Activated CD4-positive, alpha-beta memory T cell treated with anti-CD3 and anti-CD28 coated beads for 36 hours (primary cell): ENCODE measurements at regions not wholly inside any gene's neighbourhood (a gene's known extent, or its start where the extent isn't known, plus 50 kb on each side); places are given as distances from the start of the nearest gene placed in this dataset.
"Not testable (repeated sequence)": the region's sequence is repeated elsewhere in the genome, so short reads cannot be mapped to it uniquely, and the experiment has no call there.

Experiments used
- CTCF ChIA-PET: fragments of 350-600 bp; sonication (Branson Sonifier 250); formaldehyde crosslinking; loops from one replicate; lab custom pipeline; 2021; ENCODE audit warnings: antibody characterized with exemption, inconsistent platforms; lab: Charles Lee
- POLR2A ChIA-PET: fragments of 350-600 bp; sonication (Branson Sonifier 250); formaldehyde crosslinking; loops from one replicate; lab custom pipeline; 2021; ENCODE audit warnings: antibody characterized with exemption; lab: Charles Lee
- DNase-seq: peaks from one replicate; pipeline ENCODE4 v3.0.0-alpha.2; 2020
- H3K27ac Mint-ChIP-seq: one replicate; pipeline ENCODE4 v1.8.0; 2021; ENCODE audit warnings: mixed read lengths
- H3K27me3 Mint-ChIP-seq: one replicate; pipeline ENCODE4 v1.8.0; 2021; ENCODE audit warnings: mixed read lengths
- H3K36me3 Mint-ChIP-seq: one replicate; pipeline ENCODE4 v1.8.0; 2021; ENCODE audit warnings: mixed read lengths
- H3K4me1 Mint-ChIP-seq: one replicate; pipeline ENCODE4 v1.8.0; 2021; ENCODE audit warnings: low read depth, mixed read lengths
- H3K4me3 Mint-ChIP-seq: one replicate; pipeline ENCODE4 v1.8.0; 2021; ENCODE audit warnings: mild to moderate bottlenecking, mixed read lengths
- H3K9me3 Mint-ChIP-seq: one replicate; pipeline ENCODE4 v1.8.0; 2021; ENCODE audit warnings: mixed read lengths
- intact Hi-C: fragments of 100-400 bp; cut with micrococcal nuclease; formaldehyde crosslinking; loops from one replicate; pipeline ENCODE4 v1.15.1; 2023

- intact Hi-C loops, result no loop called here
- no peak for DNase-seq
- no peak overlapping the region for H3K4me3 Mint-ChIP-seq
- peaks cover 9% of the 10 kb centered on the region for H3K36me3 Mint-ChIP-seq
- no peaks in the 10 kb centered on the region for H3K27me3 Mint-ChIP-seq
- ChIA-PET POLR2A (no interaction called here), CTCF (interaction anchor here (1.4 kb wide), 1 partner anchor 26 kb away, joined by 3 read pairs; no protein-coding TSS in a partner anchor)
- no peak overlapping the region for H3K27ac Mint-ChIP-seq
- H3K9me3 Mint-ChIP-seq, result peaks cover 23% of the 10 kb centered on the region
- H3K4me1 Mint-ChIP-seq, result no peaks in the 10 kb centered on the region
These were observed 98.2 kb upstream of the TMEM178A start for GRCh38 chr2:39567507-39567906.

- Mint-ChIP-seq H3K9me3 (peaks cover 17% of the 10 kb centered on the region), H3K36me3 (peaks cover 7% of the 10 kb centered on the region), H3K27ac (no peak overlapping the region), H3K27me3 (no peaks in the 10 kb centered on the region), H3K4me3 (no peak overlapping the region), H3K4me1 (no peaks in the 10 kb centered on the region)
- ChIA-PET POLR2A (no interaction called here), CTCF (no interaction called here)
- intact Hi-C loops, result no loop called here
- no peak for DNase-seq
These were observed 97.6 kb upstream of the TMEM178A start for GRCh38 chr2:39568116-39568515.

GRCh38 chr2:39568561-39569006 lies 97.1 kb upstream of the TMEM178A start:
- Mint-ChIP-seq H3K9me3 (peaks cover 12% of the 10 kb centered on the region), H3K27ac (no peak overlapping the region), H3K36me3 (peaks cover 4% of the 10 kb centered on the region), H3K4me1 (no peaks in the 10 kb centered on the region), H3K27me3 (no peaks in the 10 kb centered on the region), H3K4me3 (no peak overlapping the region)
- POLR2A ChIA-PET, result no interaction called here
- DNase-seq, result no peak
- intact Hi-C loops, result no loop called here
- CTCF ChIA-PET, result interaction anchor here (0.7 kb wide), 1 partner anchor 177 kb away, joined by 3 read pairs; no protein-coding TSS in a partner anchor

- Mint-ChIP-seq H3K4me3 (no peak overlapping the region), H3K4me1 (no peaks in the 10 kb centered on the region), H3K27ac (no peak overlapping the region), H3K9me3 (peaks cover 5% of the 10 kb centered on the region), H3K27me3 (no peaks in the 10 kb centered on the region), H3K36me3 (no peaks in the 10 kb centered on the region)
- ChIA-PET POLR2A (no interaction called here), CTCF (no interaction called here)
- intact Hi-C loops, result no loop called here
- no peak for DNase-seq
These were observed 95.6 kb upstream of the TMEM178A start for GRCh38 chr2:39570130-39570555.

- DNase-seq, result no peak
- POLR2A ChIA-PET, result no interaction called here
- Mint-ChIP-seq H3K36me3 (no peaks in the 10 kb centered on the region), H3K27ac (no peak overlapping the region), H3K27me3 (no peaks in the 10 kb centered on the region), H3K4me3 (no peak overlapping the region), H3K4me1 (no peaks in the 10 kb centered on the region), H3K9me3 (peaks cover 6% of the 10 kb centered on the region)
- intact Hi-C loops, result no loop called here
- CTCF ChIA-PET, result no interaction called here
These were observed 95.1 kb upstream of the TMEM178A start for GRCh38 chr2:39570614-39571013.

GRCh38 chr2:39571111-39571731 lies 94.5 kb upstream of the TMEM178A start:
- Mint-ChIP-seq H3K27me3 (no peaks in the 10 kb centered on the region), H3K4me1 (no peaks in the 10 kb centered on the region), H3K9me3 (peaks cover 5% of the 10 kb centered on the region), H3K4me3 (no peak overlapping the region), H3K27ac (no peak overlapping the region), H3K36me3 (no peaks in the 10 kb centered on the region)
- ChIA-PET CTCF (no interaction called here), POLR2A (no interaction called here)
- no peak for DNase-seq
- intact Hi-C loops, result no loop called here

GRCh38 chr2:39573276-39573675 lies 92.4 kb upstream of the TMEM178A start:
- intact Hi-C loops, result no loop called here
- POLR2A ChIA-PET, result no interaction called here
- no peaks in the 10 kb centered on the region for H3K36me3 Mint-ChIP-seq
- H3K4me3 Mint-ChIP-seq, result no peak overlapping the region
- DNase-seq, result no peak
- CTCF ChIA-PET, result no interaction called here
- H3K27me3 Mint-ChIP-seq, result no peaks in the 10 kb centered on the region
- H3K27ac Mint-ChIP-seq, result no peak overlapping the region
- no peaks in the 10 kb centered on the region for H3K4me1 Mint-ChIP-seq
- H3K9me3 Mint-ChIP-seq, result peaks cover 6% of the 10 kb centered on the region

- Mint-ChIP-seq H3K9me3 (peaks cover 4% of the 10 kb centered on the region), H3K27ac (no peak overlapping the region), H3K4me1 (no peaks in the 10 kb centered on the region), H3K4me3 (no peak overlapping the region), H3K36me3 (no peaks in the 10 kb centered on the region), H3K27me3 (peaks cover 7% of the 10 kb centered on the region)
- POLR2A ChIA-PET, result no interaction called here
- CTCF ChIA-PET, result no interaction called here
- intact Hi-C loops, result no loop called here
- no peak for DNase-seq
These were observed 83.9 kb upstream of the TMEM178A start for GRCh38 chr2:39581866-39582265.

- DNase-seq, result no peak
- CTCF ChIA-PET, result no interaction called here
- H3K27me3 Mint-ChIP-seq, result peaks cover 7% of the 10 kb centered on the region
These were observed 82.5 kb upstream of the TMEM178A start for GRCh38 chr2:39583213-39583612.

GRCh38 chr2:39583781-39584180 lies 81.9 kb upstream of the TMEM178A start:
- intact Hi-C loops, result no loop called here
- Mint-ChIP-seq H3K4me1 (no peaks in the 10 kb centered on the region), H3K27ac (no peak overlapping the region), H3K36me3 (no peaks in the 10 kb centered on the region), H3K4me3 (no peak overlapping the region), H3K9me3 (peaks cover 4% of the 10 kb centered on the region), H3K27me3 (peaks cover 7% of the 10 kb centered on the region)
- DNase-seq, result no peak
- ChIA-PET CTCF (no interaction called here), POLR2A (no interaction called here)

More at GRCh38 chr2:39583213-39583612, 82.5 kb upstream of the TMEM178A start:
- H3K4me1 Mint-ChIP-seq, result no peaks in the 10 kb centered on the region
- H3K4me3 Mint-ChIP-seq, result no peak overlapping the region
- POLR2A ChIA-PET, result no interaction called here
- intact Hi-C loops, result no loop called here
- H3K27ac Mint-ChIP-seq, result no peak overlapping the region
- peaks cover 4% of the 10 kb centered on the region for H3K9me3 Mint-ChIP-seq
- no peaks in the 10 kb centered on the region for H3K36me3 Mint-ChIP-seq

- DNase-seq, result no peak
- Mint-ChIP-seq H3K36me3 (no peaks in the 10 kb centered on the region), H3K27me3 (peaks cover 6% of the 10 kb centered on the region), H3K27ac (no peak overlapping the region), H3K4me3 (no peak overlapping the region), H3K9me3 (peaks cover 4% of the 10 kb centered on the region), H3K4me1 (no peaks in the 10 kb centered on the region)
- intact Hi-C loops, result no loop called here
- POLR2A ChIA-PET, result no interaction called here
- CTCF ChIA-PET, result no interaction called here
These were observed 81.3 kb upstream of the TMEM178A start for GRCh38 chr2:39584283-39584965.

- intact Hi-C loops, DNase-seq, H3K4me1 Mint-ChIP-seq, CTCF ChIA-PET, H3K36me3 Mint-ChIP-seq, H3K9me3 Mint-ChIP-seq, H3K4me3 Mint-ChIP-seq, POLR2A ChIA-PET, H3K27ac Mint-ChIP-seq, H3K27me3 Mint-ChIP-seq: not testable (repeated sequence)
These were observed 80.2 kb upstream of the TMEM178A start for GRCh38 chr2:39585531-39585930.

- Mint-ChIP-seq H3K36me3 (no peaks in the 10 kb centered on the region), H3K4me1 (no peaks in the 10 kb centered on the region), H3K27me3 (peaks cover 4% of the 10 kb centered on the region), H3K9me3 (no peaks in the 10 kb centered on the region), H3K4me3 (no peak overlapping the region), H3K27ac (no peak overlapping the region)
- CTCF ChIA-PET, result interaction anchor here (0.7 kb wide), 1 partner anchor 141 kb away, joined by 3 read pairs; no protein-coding TSS in a partner anchor
- POLR2A ChIA-PET, result no interaction called here
- intact Hi-C loops, result no loop called here
- DNase-seq, result no peak
These were observed 78.5 kb upstream of the TMEM178A start for GRCh38 chr2:39587168-39587567.
